GM23338 (cell line): ENCODE measurements at regions not wholly inside any gene's neighbourhood (a gene's known extent, or its start where the extent isn't known, plus 50 kb on each side); places are given as distances from the start of the nearest gene placed in this dataset.

Experiments used
- ATAC-seq: fragments of 200-7000 bp; cut with Tn5 transposase; 3 replicates; pipeline ENCODE4 v1.9.1; 2020
- DNase-seq: peaks from one replicate; pipeline ENCODE4 v3.0.0-alpha.2; 2015; ENCODE audit warnings: low spot score
- H2AFZ ChIP-seq: fragments of 200-600 bp; sonication (generic); 2 replicates; pipeline ENCODE4 v1.8.0; 2016; ENCODE audit warnings: antibody characterized with exemption, mild to moderate bottlenecking, moderate library complexity
- H3F3A ChIP-seq: fragments of 200-600 bp; sonication (generic); replicated peaks from 2 replicates; pipeline ENCODE4 v1.8.0; 2017; ENCODE audit warnings: antibody characterized with exemption, mixed run types, low read depth
- H3K27ac ChIP-seq: fragments of 200-600 bp; sonication (generic); 2 replicates; pipeline ENCODE4 v1.6.1; 2016; ENCODE audit warnings: low read depth
- H3K27me3 ChIP-seq: fragments of 200-600 bp; sonication (generic); 2 replicates; pipeline ENCODE4 v1.8.0; 2016; ENCODE audit warnings: mild to moderate bottlenecking, mixed run types, moderate library complexity; ENCODE audit not compliant: insufficient read depth
- H3K36me3 ChIP-seq: fragments of 200-600 bp; sonication (generic); 2 replicates; pipeline ENCODE4 v1.8.0; 2016; ENCODE audit warnings: mild to moderate bottlenecking; ENCODE audit not compliant: insufficient read depth
- H3K4me1 ChIP-seq: fragments of 200-600 bp; sonication (generic); 2 replicates; pipeline ENCODE4 v1.8.0; 2016; ENCODE audit warnings: mild to moderate bottlenecking, moderate library complexity; ENCODE audit not compliant: insufficient read depth
- H3K4me2 ChIP-seq: fragments of 200-600 bp; sonication (generic); 2 replicates; pipeline ENCODE4 v1.7.1; 2017; ENCODE audit warnings: mixed run types
- H3K4me3 ChIP-seq: fragments of 200-600 bp; sonication (generic); 2 replicates; pipeline ENCODE4 v1.6.1; 2016; ENCODE audit warnings: mixed run types
- H3K79me2 ChIP-seq: fragments of 200-600 bp; sonication (generic); replicated peaks from 2 replicates; pipeline ENCODE4 v1.8.0; 2017; ENCODE audit warnings: mild to moderate bottlenecking; ENCODE audit not compliant: insufficient read depth
- H3K9me2 ChIP-seq: fragments of 200-600 bp; sonication (generic); 2 replicates; pipeline ENCODE4 v1.8.0; 2017; ENCODE audit not compliant: insufficient read depth
- H4K20me1 ChIP-seq: fragments of 200-600 bp; sonication (generic); replicated peaks from 2 replicates; pipeline ENCODE4 v1.8.0; 2017; ENCODE audit warnings: mild to moderate bottlenecking; ENCODE audit not compliant: insufficient read depth
- H3K27ac Mint-ChIP-seq: 2 replicates; pipeline ENCODE4 v1.8.0; 2020; ENCODE audit warnings: inconsistent platforms, mild to moderate bottlenecking, moderate library complexity, mixed read lengths
- H3K27me3 Mint-ChIP-seq: 3 replicates; pipeline ENCODE4 v1.8.0; 2022; ENCODE audit warnings: low read depth, mild to moderate bottlenecking, moderate library complexity, mixed read lengths, inconsistent platforms; ENCODE audit not compliant: insufficient read depth, poor library complexity
- H3K36me3 Mint-ChIP-seq: 3 replicates; pipeline ENCODE4 v1.8.0; 2021; ENCODE audit warnings: low read depth, mild to moderate bottlenecking, inconsistent platforms, moderate library complexity, mixed read lengths
- H3K4me1 Mint-ChIP-seq: 3 replicates; pipeline ENCODE4 v1.8.0; 2020; ENCODE audit warnings: mild to moderate bottlenecking, inconsistent platforms, mixed read lengths
- H3K4me3 Mint-ChIP-seq: 3 replicates; pipeline ENCODE4 v1.8.0; 2021; ENCODE audit warnings: moderate library complexity, mild to moderate bottlenecking, inconsistent platforms, mixed read lengths
- H3K9me3 Mint-ChIP-seq: 3 replicates; pipeline ENCODE4 v1.8.0; 2020; ENCODE audit warnings: moderate library complexity, mild to moderate bottlenecking, inconsistent platforms, mixed read lengths
- EZH2 ChIP-seq: fragments of 200-600 bp; sonication (generic); IDR thresholded peaks from one replicate; pipeline ENCODE4 v1.8.0; 2017; ENCODE audit warnings: antibody characterized with exemption, mild to moderate bottlenecking, low read depth; ENCODE audit not compliant: unreplicated experiment
- JUNB ChIP-seq: IDR thresholded peaks from one replicate; pipeline ENCODE4 v1.6.1; 2016; ENCODE audit warnings: antibody characterized with exemption; ENCODE audit not compliant: unreplicated experiment
- POLR2AphosphoS5 ChIP-seq: IDR thresholded peaks from 2 replicates; pipeline ENCODE4 v1.6.1; 2016; ENCODE audit warnings: antibody characterized with exemption, low read depth
- STAT1 ChIP-seq: IDR thresholded peaks from one replicate; pipeline ENCODE4 v1.6.1; 2016; ENCODE audit warnings: antibody characterized with exemption; ENCODE audit not compliant: unreplicated experiment
- ZNF114 ChIP-seq: fragments of 250-450 bp; sonication (Bioruptor Pico); IDR thresholded peaks from 2 replicates; pipeline ENCODE4 v1.5.0; 2020; ENCODE audit warnings: mild to moderate bottlenecking, moderate library complexity
- ZNF331 ChIP-seq: fragments of 250-450 bp; sonication (Bioruptor Pico); IDR thresholded peaks from 2 replicates; pipeline ENCODE4 v1.5.0; 2020; ENCODE audit warnings: low read depth, mild to moderate bottlenecking, moderate library complexity
- TF ChIP-seq, protein P1 (sequence below): IDR thresholded peaks from one replicate; pipeline ENCODE4 v1.6.1; 2018; ENCODE audit warnings: antibody characterized with exemption; ENCODE audit not compliant: unreplicated experiment
- TF ChIP-seq, protein P2 (sequence below), 2 experiments: fragments of 200-600 bp in 1 of 2; sonication (generic) in 1 of 2; conservative IDR thresholded peaks; 2 replicates each; pipeline versions ENCODE4 v1.5.1 to v1.6.1; 2016 to 2017; ENCODE audit warnings: antibody characterized with exemption in 2 of 2, low read depth in 2 of 2, mild to moderate bottlenecking in 2 of 2, moderate library complexity in 1 of 2
- TF ChIP-seq, protein P3 (sequence below): fragments of 250-450 bp; sonication (Bioruptor Pico); IDR thresholded peaks from 2 replicates; pipeline ENCODE4 v1.5.0; 2020; ENCODE audit warnings: mild to moderate bottlenecking, moderate library complexity
- TF ChIP-seq, protein P4 (sequence below): IDR thresholded peaks from 2 replicates; pipeline ENCODE4 v1.6.1; 2016; ENCODE audit warnings: antibody characterized with exemption

DNA sequence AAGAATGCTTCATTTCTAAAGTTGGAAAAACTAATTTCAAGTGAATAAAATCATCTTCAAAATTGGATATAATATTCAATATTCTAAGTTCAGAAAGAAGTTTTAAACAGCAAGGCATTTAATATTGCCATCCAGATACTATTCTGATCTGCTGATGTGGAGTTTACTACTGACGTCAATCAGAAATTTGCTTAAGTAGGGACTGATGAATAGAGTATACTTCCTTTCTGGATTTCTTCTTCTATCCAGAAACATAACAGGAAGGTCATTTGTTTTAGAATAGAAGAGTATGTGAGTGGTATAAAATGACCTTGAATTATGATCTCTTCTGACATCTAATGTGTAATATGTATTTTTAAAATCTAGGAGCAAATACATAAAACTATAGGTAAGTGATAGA, 308.1 kb upstream of the ADGRL2 start:
- peaks cover 10% of the 10 kb centered on the region; the same call in 2 of the 3 replicates for H3K36me3 Mint-ChIP-seq
- H3K27ac ChIP-seq = no peak overlapping the region
- no peak overlapping the region for H3K4me2 ChIP-seq
- H3F3A ChIP-seq = no peaks in the 10 kb centered on the region
- no peak overlapping the region for H3K4me3 ChIP-seq
- no peaks in the 10 kb centered on the region for H3K27me3 ChIP-seq
- peaks cover 20% of the 10 kb centered on the region for H3K9me3 Mint-ChIP-seq
- no peak overlapping the region for H3K4me3 Mint-ChIP-seq
- no peaks in the 10 kb centered on the region for H3K27me3 Mint-ChIP-seq
- H4K20me1 ChIP-seq = no peaks in the 10 kb centered on the region
- no peaks in the 10 kb centered on the region for H3K9me2 ChIP-seq
- ATAC-seq (no peak), DNase-seq (no peak)
- no peaks in the 10 kb centered on the region for H3K36me3 ChIP-seq
- H3K27ac Mint-ChIP-seq = no peak overlapping the region
- peaks cover 30% of the 10 kb centered on the region for H3K4me1 Mint-ChIP-seq
- no peaks in the 10 kb centered on the region for H3K79me2 ChIP-seq
- peaks cover 17% of the 10 kb centered on the region; the same call in 1 of the 2 replicates for H3K4me1 ChIP-seq
- TF ChIP-seq ZNF114 = no peak
- TF ChIP-seq, protein P1, sequence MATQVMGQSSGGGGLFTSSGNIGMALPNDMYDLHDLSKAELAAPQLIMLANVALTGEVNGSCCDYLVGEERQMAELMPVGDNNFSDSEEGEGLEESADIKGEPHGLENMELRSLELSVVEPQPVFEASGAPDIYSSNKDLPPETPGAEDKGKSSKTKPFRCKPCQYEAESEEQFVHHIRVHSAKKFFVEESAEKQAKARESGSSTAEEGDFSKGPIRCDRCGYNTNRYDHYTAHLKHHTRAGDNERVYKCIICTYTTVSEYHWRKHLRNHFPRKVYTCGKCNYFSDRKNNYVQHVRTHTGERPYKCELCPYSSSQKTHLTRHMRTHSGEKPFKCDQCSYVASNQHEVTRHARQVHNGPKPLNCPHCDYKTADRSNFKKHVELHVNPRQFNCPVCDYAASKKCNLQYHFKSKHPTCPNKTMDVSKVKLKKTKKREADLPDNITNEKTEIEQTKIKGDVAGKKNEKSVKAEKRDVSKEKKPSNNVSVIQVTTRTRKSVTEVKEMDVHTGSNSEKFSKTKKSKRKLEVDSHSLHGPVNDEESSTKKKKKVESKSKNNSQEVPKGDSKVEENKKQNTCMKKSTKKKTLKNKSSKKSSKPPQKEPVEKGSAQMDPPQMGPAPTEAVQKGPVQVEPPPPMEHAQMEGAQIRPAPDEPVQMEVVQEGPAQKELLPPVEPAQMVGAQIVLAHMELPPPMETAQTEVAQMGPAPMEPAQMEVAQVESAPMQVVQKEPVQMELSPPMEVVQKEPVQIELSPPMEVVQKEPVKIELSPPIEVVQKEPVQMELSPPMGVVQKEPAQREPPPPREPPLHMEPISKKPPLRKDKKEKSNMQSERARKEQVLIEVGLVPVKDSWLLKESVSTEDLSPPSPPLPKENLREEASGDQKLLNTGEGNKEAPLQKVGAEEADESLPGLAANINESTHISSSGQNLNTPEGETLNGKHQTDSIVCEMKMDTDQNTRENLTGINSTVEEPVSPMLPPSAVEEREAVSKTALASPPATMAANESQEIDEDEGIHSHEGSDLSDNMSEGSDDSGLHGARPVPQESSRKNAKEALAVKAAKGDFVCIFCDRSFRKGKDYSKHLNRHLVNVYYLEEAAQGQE = no peak
- no peak for TF ChIP-seq POLR2AphosphoS5
- no peak for TF ChIP-seq EZH2
- TF ChIP-seq, protein P2, sequence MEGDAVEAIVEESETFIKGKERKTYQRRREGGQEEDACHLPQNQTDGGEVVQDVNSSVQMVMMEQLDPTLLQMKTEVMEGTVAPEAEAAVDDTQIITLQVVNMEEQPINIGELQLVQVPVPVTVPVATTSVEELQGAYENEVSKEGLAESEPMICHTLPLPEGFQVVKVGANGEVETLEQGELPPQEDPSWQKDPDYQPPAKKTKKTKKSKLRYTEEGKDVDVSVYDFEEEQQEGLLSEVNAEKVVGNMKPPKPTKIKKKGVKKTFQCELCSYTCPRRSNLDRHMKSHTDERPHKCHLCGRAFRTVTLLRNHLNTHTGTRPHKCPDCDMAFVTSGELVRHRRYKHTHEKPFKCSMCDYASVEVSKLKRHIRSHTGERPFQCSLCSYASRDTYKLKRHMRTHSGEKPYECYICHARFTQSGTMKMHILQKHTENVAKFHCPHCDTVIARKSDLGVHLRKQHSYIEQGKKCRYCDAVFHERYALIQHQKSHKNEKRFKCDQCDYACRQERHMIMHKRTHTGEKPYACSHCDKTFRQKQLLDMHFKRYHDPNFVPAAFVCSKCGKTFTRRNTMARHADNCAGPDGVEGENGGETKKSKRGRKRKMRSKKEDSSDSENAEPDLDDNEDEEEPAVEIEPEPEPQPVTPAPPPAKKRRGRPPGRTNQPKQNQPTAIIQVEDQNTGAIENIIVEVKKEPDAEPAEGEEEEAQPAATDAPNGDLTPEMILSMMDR (conservative IDR thresholded peaks at IDR 0.05; ENCODE audit: low read depth in 2 of 2) = no peak
- TF ChIP-seq ZNF331 (CRISPR knock-in tag) = no peak
- TF ChIP-seq, protein P3, sequence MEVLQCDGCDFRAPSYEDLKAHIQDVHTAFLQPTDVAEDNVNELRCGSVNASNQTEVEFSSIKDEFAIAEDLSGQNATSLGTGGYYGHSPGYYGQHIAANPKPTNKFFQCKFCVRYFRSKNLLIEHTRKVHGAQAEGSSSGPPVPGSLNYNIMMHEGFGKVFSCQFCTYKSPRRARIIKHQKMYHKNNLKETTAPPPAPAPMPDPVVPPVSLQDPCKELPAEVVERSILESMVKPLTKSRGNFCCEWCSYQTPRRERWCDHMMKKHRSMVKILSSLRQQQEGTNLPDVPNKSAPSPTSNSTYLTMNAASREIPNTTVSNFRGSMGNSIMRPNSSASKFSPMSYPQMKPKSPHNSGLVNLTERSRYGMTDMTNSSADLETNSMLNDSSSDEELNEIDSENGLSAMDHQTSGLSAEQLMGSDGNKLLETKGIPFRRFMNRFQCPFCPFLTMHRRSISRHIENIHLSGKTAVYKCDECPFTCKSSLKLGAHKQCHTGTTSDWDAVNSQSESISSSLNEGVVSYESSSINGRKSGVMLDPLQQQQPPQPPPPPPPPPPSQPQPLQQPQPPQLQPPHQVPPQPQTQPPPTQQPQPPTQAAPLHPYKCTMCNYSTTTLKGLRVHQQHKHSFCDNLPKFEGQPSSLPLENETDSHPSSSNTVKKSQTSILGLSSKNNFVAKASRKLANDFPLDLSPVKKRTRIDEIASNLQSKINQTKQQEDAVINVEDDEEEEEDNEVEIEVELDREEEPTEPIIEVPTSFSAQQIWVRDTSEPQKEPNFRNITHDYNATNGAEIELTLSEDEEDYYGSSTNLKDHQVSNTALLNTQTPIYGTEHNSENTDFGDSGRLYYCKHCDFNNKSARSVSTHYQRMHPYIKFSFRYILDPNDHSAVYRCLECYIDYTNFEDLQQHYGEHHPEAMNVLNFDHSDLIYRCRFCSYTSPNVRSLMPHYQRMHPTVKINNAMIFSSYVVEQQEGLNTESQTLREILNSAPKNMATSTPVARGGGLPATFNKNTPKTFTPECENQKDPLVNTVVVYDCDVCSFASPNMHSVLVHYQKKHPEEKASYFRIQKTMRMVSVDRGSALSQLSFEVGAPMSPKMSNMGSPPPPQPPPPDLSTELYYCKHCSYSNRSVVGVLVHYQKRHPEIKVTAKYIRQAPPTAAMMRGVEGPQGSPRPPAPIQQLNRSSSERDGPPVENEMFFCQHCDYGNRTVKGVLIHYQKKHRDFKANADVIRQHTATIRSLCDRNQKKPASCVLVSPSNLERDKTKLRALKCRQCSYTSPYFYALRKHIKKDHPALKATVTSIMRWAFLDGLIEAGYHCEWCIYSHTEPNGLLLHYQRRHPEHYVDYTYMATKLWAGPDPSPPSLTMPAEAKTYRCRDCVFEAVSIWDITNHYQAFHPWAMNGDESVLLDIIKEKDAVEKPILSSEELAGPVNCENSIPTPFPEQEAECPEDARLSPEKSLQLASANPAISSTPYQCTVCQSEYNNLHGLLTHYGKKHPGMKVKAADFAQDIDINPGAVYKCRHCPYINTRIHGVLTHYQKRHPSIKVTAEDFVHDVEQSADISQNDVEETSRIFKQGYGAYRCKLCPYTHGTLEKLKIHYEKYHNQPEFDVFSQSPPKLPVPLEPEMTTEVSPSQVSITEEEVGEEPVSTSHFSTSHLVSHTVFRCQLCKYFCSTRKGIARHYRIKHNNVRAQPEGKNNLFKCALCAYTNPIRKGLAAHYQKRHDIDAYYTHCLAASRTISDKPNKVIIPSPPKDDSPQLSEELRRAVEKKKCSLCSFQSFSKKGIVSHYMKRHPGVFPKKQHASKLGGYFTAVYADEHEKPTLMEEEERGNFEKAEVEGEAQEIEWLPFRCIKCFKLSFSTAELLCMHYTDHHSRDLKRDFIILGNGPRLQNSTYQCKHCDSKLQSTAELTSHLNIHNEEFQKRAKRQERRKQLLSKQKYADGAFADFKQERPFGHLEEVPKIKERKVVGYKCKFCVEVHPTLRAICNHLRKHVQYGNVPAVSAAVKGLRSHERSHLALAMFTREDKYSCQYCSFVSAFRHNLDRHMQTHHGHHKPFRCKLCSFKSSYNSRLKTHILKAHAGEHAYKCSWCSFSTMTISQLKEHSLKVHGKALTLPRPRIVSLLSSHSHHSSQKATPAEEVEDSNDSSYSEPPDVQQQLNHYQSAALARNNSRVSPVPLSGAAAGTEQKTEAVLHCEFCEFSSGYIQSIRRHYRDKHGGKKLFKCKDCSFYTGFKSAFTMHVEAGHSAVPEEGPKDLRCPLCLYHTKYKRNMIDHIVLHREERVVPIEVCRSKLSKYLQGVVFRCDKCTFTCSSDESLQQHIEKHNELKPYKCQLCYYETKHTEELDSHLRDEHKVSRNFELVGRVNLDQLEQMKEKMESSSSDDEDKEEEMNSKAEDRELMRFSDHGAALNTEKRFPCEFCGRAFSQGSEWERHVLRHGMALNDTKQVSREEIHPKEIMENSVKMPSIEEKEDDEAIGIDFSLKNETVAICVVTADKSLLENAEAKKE (CRISPR knock-in tag) = no peak
- no peak for TF ChIP-seq STAT1
- TF ChIP-seq JUNB = no peak
- TF ChIP-seq, protein P4, sequence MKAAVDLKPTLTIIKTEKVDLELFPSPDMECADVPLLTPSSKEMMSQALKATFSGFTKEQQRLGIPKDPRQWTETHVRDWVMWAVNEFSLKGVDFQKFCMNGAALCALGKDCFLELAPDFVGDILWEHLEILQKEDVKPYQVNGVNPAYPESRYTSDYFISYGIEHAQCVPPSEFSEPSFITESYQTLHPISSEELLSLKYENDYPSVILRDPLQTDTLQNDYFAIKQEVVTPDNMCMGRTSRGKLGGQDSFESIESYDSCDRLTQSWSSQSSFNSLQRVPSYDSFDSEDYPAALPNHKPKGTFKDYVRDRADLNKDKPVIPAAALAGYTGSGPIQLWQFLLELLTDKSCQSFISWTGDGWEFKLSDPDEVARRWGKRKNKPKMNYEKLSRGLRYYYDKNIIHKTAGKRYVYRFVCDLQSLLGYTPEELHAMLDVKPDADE = no peak
- no peak overlapping the region for H2AFZ ChIP-seq
